C4-2B (cell line): ENCODE measurements at regions not wholly inside any gene's neighbourhood (a gene's known extent, or its start where the extent isn't known, plus 50 kb on each side); places are given as distances from the start of the nearest gene placed in this dataset.

ENCODE experiments used
- H3K27ac ChIP-seq: fragments of 450-650 bp; 2 replicates; pipeline ENCODE4 v1.5.1; 2017
- CTCF ChIP-seq: fragments of 450-650 bp; conservative IDR thresholded peaks from 2 replicates; pipeline ENCODE4 v1.5.1; 2017; ENCODE audit warnings: mild to moderate bottlenecking
- ZFX ChIP-seq: fragments of 450-650 bp; IDR thresholded peaks from 2 replicates; pipeline ENCODE4 v1.6.1; 2017

GRCh38 chr11:39462506-39462905 is 1996.9 kb downstream of the LRRC4C start:
- no peak overlapping the region for H3K27ac ChIP-seq
- TF ChIP-seq ZFX = no peak

- H3K27ac ChIP-seq = no peak overlapping the region
- TF ChIP-seq ZFX (no peak), CTCF (no peak)
These were observed 1998.4 kb downstream of the LRRC4C start for GRCh38 chr11:39461066-39461465.

- no peak overlapping the region for H3K27ac ChIP-seq
- TF ChIP-seq ZFX (no peak), CTCF (no peak)
These were observed 1999.8 kb downstream of the LRRC4C start for GRCh38 chr11:39459606-39460005.

- no peak overlapping the region for H3K27ac ChIP-seq
- TF ChIP-seq ZFX (no peak), CTCF (no peak)
These were observed 2001.0 kb downstream of the LRRC4C start for GRCh38 chr11:39458481-39458880.

- TF ChIP-seq CTCF (no peak), ZFX (no peak)
- H3K27ac ChIP-seq = no peak overlapping the region
These were observed 2015.9 kb downstream of the LRRC4C start for GRCh38 chr11:39443424-39444022.

- no peak for TF ChIP-seq CTCF
- no peak for TF ChIP-seq ZFX
- H3K27ac ChIP-seq = no peak overlapping the region
These were observed 2017.3 kb downstream of the LRRC4C start for GRCh38 chr11:39442177-39442576.

GRCh38 chr11:39435641-39436040 is 2023.8 kb downstream of the LRRC4C start:
- TF ChIP-seq CTCF (no peak), ZFX (no peak)
- no peak overlapping the region; the same call in 1 of the 2 replicates for H3K27ac ChIP-seq

GRCh38 chr11:39434466-39434865 is 2025.0 kb downstream of the LRRC4C start:
- H3K27ac ChIP-seq = no peak overlapping the region

More at GRCh38 chr11:39434466-39434865, 2025.0 kb downstream of the LRRC4C start:
- no peak for TF ChIP-seq ZFX
- TF ChIP-seq CTCF = no peak
